GM18508 (cell line): ENCODE measurements at regions not wholly inside any gene's neighbourhood (a gene's known extent, or its start where the extent isn't known, plus 50 kb on each side); places are given as distances from the start of the nearest gene placed in this dataset.

Source experiments
- ATAC-seq: cut with Tn5 transposase; IDR thresholded peaks from one replicate; pipeline ENCODE4 v1.9.1; 2021; ENCODE audit warnings: moderate number of reproducible peaks; ENCODE audit not compliant: insufficient read depth, unreplicated experiment

GRCh38 chr2:65671670-65672242 is 239.4 kb upstream of the SPRED2 start:
- no peak for ATAC-seq

GRCh38 chr2:65669574-65669973 is 237.2 kb upstream of the SPRED2 start:
- ATAC-seq = no peak

GRCh38 chr2:65668744-65669143 is 236.3 kb upstream of the SPRED2 start:
- ATAC-seq = no peak

- ATAC-seq = peak; percentile 95
Observed at GRCh38 chr2:65666156-65666725, 233.8 kb upstream of the SPRED2 start.

- no peak for ATAC-seq
Observed at GRCh38 chr2:65664931-65665330, 232.5 kb upstream of the SPRED2 start.

GRCh38 chr2:65663831-65664407 is 231.5 kb upstream of the SPRED2 start:
- no peak for ATAC-seq

GRCh38 chr2:65662654-65663432 is 230.4 kb upstream of the SPRED2 start:
- ATAC-seq = no peak

- no peak for ATAC-seq
Observed at GRCh38 chr2:65661980-65662653, 229.7 kb upstream of the SPRED2 start.

- ATAC-seq = no peak
Observed at GRCh38 chr2:65660340-65660739, 227.9 kb upstream of the SPRED2 start.

GRCh38 chr2:65658881-65659280 is 226.5 kb upstream of the SPRED2 start:
- no peak for ATAC-seq

- ATAC-seq = no peak
Observed at GRCh38 chr2:65658266-65658665, 225.9 kb upstream of the SPRED2 start.

GRCh38 chr2:65656160-65656718 is 223.8 kb upstream of the SPRED2 start:
- ATAC-seq = no peak

- ATAC-seq = no peak
Observed at GRCh38 chr2:65655000-65655399, 222.6 kb upstream of the SPRED2 start.

GRCh38 chr2:65654496-65654895 is 222.1 kb upstream of the SPRED2 start:
- no peak for ATAC-seq

- no peak for ATAC-seq
Observed at GRCh38 chr2:65652066-65652465, 219.7 kb upstream of the SPRED2 start.

- ATAC-seq = no peak
Observed at GRCh38 chr2:65649811-65650589, 217.6 kb upstream of the SPRED2 start.

GRCh38 chr2:65647249-65647842 is 214.9 kb upstream of the SPRED2 start:
- no peak for ATAC-seq

GRCh38 chr2:65640793-65641103 is 208.3 kb upstream of the SPRED2 start:
- no peak for ATAC-seq

GRCh38 chr2:65639156-65639864 is 206.9 kb upstream of the SPRED2 start:
- no peak for ATAC-seq
